RWPE2 (cell line): ENCODE measurements at regions not wholly inside any gene's neighbourhood (a gene's known extent, or its start where the extent isn't known, plus 50 kb on each side); places are given as distances from the start of the nearest gene placed in this dataset.

ENCODE experiments used
- ATAC-seq: fragments of 200-7000 bp; cut with Tn5 transposase; 3 replicates; pipeline ENCODE4 v1.9.1; 2021; ENCODE audit warnings: low read depth
- DNase-seq: peaks from one replicate; pipeline ENCODE4 v3.0.0-alpha.2; 2020; ENCODE audit warnings: low spot score
- H3K27ac ChIP-seq: fragments of 450-650 bp; 2 replicates; pipeline ENCODE4 v1.5.1; 2017; ENCODE audit warnings: mild to moderate bottlenecking; ENCODE audit not compliant: poor library complexity, severe bottlenecking
- H3K27me3 ChIP-seq: fragments of 250-450 bp; sonication (Bioruptor Pico); 2 replicates; pipeline ENCODE4 v1.5.1; 2021; ENCODE audit warnings: mild to moderate bottlenecking, moderate library complexity; ENCODE audit not compliant: insufficient read depth, poor library complexity, severe bottlenecking
- H3K36me3 ChIP-seq: fragments of 250-450 bp; sonication (Bioruptor Pico); 2 replicates; pipeline ENCODE4 v1.5.1; 2020; ENCODE audit warnings: low read depth, mild to moderate bottlenecking, moderate library complexity
- H3K4me1 ChIP-seq: fragments of 250-450 bp; sonication (Bioruptor Pico); 2 replicates; pipeline ENCODE4 v1.5.1; 2021; ENCODE audit warnings: mild to moderate bottlenecking, moderate library complexity; ENCODE audit not compliant: insufficient read depth, poor library complexity, severe bottlenecking
- H3K4me3 ChIP-seq: fragments of 250-450 bp; sonication (Bioruptor Pico); 2 replicates; pipeline ENCODE4 v1.5.1; 2021; ENCODE audit warnings: mild to moderate bottlenecking, moderate library complexity; ENCODE audit not compliant: severe bottlenecking
- H3K9me3 ChIP-seq: fragments of 250-450 bp; sonication (Bioruptor Pico); 2 replicates; pipeline ENCODE4 v1.5.1; 2021; ENCODE audit warnings: mild to moderate bottlenecking, moderate library complexity; ENCODE audit not compliant: severe bottlenecking
- CTCF ChIP-seq: fragments of 450-650 bp; IDR thresholded peaks from one replicate; pipeline ENCODE4 v1.5.1; 2017; ENCODE audit warnings: mild to moderate bottlenecking, moderate library complexity; ENCODE audit not compliant: poor library complexity, severe bottlenecking

- DNase-seq (no peak), ATAC-seq (no peak)
- H3K4me3 ChIP-seq: no peak overlapping the region
- H3K9me3 ChIP-seq: no peaks in the 10 kb centered on the region
- no peak overlapping the region for H3K27ac ChIP-seq
- H3K27me3 ChIP-seq: no peaks in the 10 kb centered on the region
- H3K36me3 ChIP-seq: no peaks in the 10 kb centered on the region
- H3K4me1 ChIP-seq: peaks cover under 1% of the 10 kb centered on the region
- TF ChIP-seq CTCF: no peak
Observed at GRCh38 chr13:85969331-85969730, 170.1 kb upstream of the SLITRK6 start.

- TF ChIP-seq CTCF: no peak
- no peak; the same call in 2 of the 3 replicates for ATAC-seq
- DNase-seq: no peak
Observed at GRCh38 chr13:85935868-85936467, 136.7 kb upstream of the SLITRK6 start.

GRCh38 chr13:85930108-85930507, 130.9 kb upstream of the SLITRK6 start:
- no peak for DNase-seq
- no peak for TF ChIP-seq CTCF

More at GRCh38 chr13:85935868-85936467, 136.7 kb upstream of the SLITRK6 start:
- H3K27ac ChIP-seq: no peak overlapping the region
- no peak overlapping the region for H3K4me3 ChIP-seq
- H3K36me3 ChIP-seq: no peaks in the 10 kb centered on the region
- H3K27me3 ChIP-seq: no peaks in the 10 kb centered on the region
- no peaks in the 10 kb centered on the region for H3K9me3 ChIP-seq
- H3K4me1 ChIP-seq: no peaks in the 10 kb centered on the region

GRCh38 chr13:85910962-85911361, 111.7 kb upstream of the SLITRK6 start:
- Histone ChIP-seq H3K36me3 (no peaks in the 10 kb centered on the region), H3K4me3 (no peak overlapping the region), H3K9me3 (no peaks in the 10 kb centered on the region), H3K27ac (no peak overlapping the region), H3K4me1 (no peaks in the 10 kb centered on the region), H3K27me3 (no peaks in the 10 kb centered on the region)
- no peak for TF ChIP-seq CTCF
- ATAC-seq (no peak), DNase-seq (no peak)

More at GRCh38 chr13:85930108-85930507, 130.9 kb upstream of the SLITRK6 start:
- Histone ChIP-seq H3K27me3 (no peaks in the 10 kb centered on the region), H3K36me3 (no peaks in the 10 kb centered on the region), H3K9me3 (no peaks in the 10 kb centered on the region), H3K4me3 (no peak overlapping the region), H3K4me1 (no peaks in the 10 kb centered on the region), H3K27ac (no peak overlapping the region)
- ATAC-seq: no peak

GRCh38 chr13:85900521-85900920, 101.3 kb upstream of the SLITRK6 start:
- TF ChIP-seq CTCF: no peak
- no peaks in the 10 kb centered on the region for H3K36me3 ChIP-seq
- H3K4me1 ChIP-seq: no peaks in the 10 kb centered on the region
- H3K9me3 ChIP-seq: no peaks in the 10 kb centered on the region
- no peak overlapping the region for H3K27ac ChIP-seq
- ATAC-seq (no peak), DNase-seq (no peak)
- H3K27me3 ChIP-seq: no peaks in the 10 kb centered on the region
- H3K4me3 ChIP-seq: no peak overlapping the region
